Astrocyte (in vitro differentiated cells and primary cell): ENCODE measurements at regions not wholly inside any gene's neighbourhood (a gene's known extent, or its start where the extent isn't known, plus 50 kb on each side); places are given as distances from the start of the nearest gene placed in this dataset.

Source experiments
- DNase-seq: peaks from one replicate; pipeline ENCODE4 v3.0.0-alpha.2; 2010; ENCODE audit warnings: low read depth
- FAIRE-seq: peaks from 2 replicates; lab custom pipeline; 2011; peaks lifted over from hg19 to GRCh38; lab: Jason Lieb, UNC
- H2AFZ ChIP-seq: 2 replicates; pipeline ENCODE4 v1.6.0; 2012; ENCODE audit warnings: low read depth, low read length, inconsistent platforms
- H3K27ac ChIP-seq: 2 replicates; pipeline ENCODE4 v1.5.1; 2011; ENCODE audit warnings: low read depth, low read length, inconsistent platforms
- H3K27me3 ChIP-seq: 2 replicates; pipeline ENCODE4 v1.6.0; 2011; ENCODE audit warnings: low read length, inconsistent platforms; ENCODE audit not compliant: insufficient read depth
- H3K36me3 ChIP-seq: 2 replicates; pipeline ENCODE4 v1.5.1; 2011; ENCODE audit warnings: low read length, inconsistent platforms; ENCODE audit not compliant: insufficient read depth
- H3K4me1 ChIP-seq: 2 replicates; pipeline ENCODE4 v1.5.1; 2011; ENCODE audit warnings: low read length, inconsistent platforms; ENCODE audit not compliant: insufficient read depth
- H3K4me2 ChIP-seq: 2 replicates; pipeline ENCODE4 v1.6.0; 2012; ENCODE audit warnings: low read length, inconsistent platforms
- H3K4me3 ChIP-seq: 2 replicates; pipeline ENCODE4 v1.5.1; 2011; ENCODE audit warnings: low read depth, mild to moderate bottlenecking, low read length, inconsistent platforms; ENCODE audit not compliant: insufficient read depth
- H3K79me2 ChIP-seq: 2 replicates; pipeline ENCODE4 v1.6.0; 2012; ENCODE audit warnings: mild to moderate bottlenecking, low read length, inconsistent platforms; ENCODE audit not compliant: insufficient read depth
- H3K9ac ChIP-seq: 2 replicates; pipeline ENCODE4 v1.6.0; 2012; ENCODE audit warnings: mild to moderate bottlenecking, low read length, inconsistent platforms
- H3K9me3 ChIP-seq: 2 replicates; pipeline ENCODE4 v1.5.1; 2012; ENCODE audit warnings: low read depth, mild to moderate bottlenecking, low read length, inconsistent platforms; ENCODE audit not compliant: insufficient read depth
- H4K20me1 ChIP-seq: 2 replicates; pipeline ENCODE4 v1.6.0; 2012; ENCODE audit warnings: low read length, inconsistent platforms; ENCODE audit not compliant: insufficient read depth
- H3K27ac Mint-ChIP-seq: one replicate; pipeline ENCODE4 v1.8.0; 2021; ENCODE audit warnings: mild to moderate bottlenecking, mixed read lengths; ENCODE audit not compliant: unreplicated experiment
- H3K27me3 Mint-ChIP-seq: one replicate; pipeline ENCODE4 v1.8.0; 2021; ENCODE audit warnings: low read depth, mixed read lengths; ENCODE audit not compliant: unreplicated experiment
- H3K36me3 Mint-ChIP-seq: one replicate; pipeline ENCODE4 v1.8.0; 2021; ENCODE audit warnings: low read depth, mixed read lengths; ENCODE audit not compliant: unreplicated experiment
- H3K4me1 Mint-ChIP-seq: one replicate; pipeline ENCODE4 v1.8.0; 2021; ENCODE audit warnings: low read depth, mixed read lengths; ENCODE audit not compliant: unreplicated experiment
- H3K4me3 Mint-ChIP-seq: one replicate; pipeline ENCODE4 v1.8.0; 2021; ENCODE audit warnings: mild to moderate bottlenecking, moderate library complexity, mixed read lengths; ENCODE audit not compliant: unreplicated experiment
- H3K9me3 Mint-ChIP-seq: one replicate; pipeline ENCODE4 v1.8.0; 2021; ENCODE audit warnings: mild to moderate bottlenecking, mixed read lengths; ENCODE audit not compliant: unreplicated experiment
- CTCF ChIP-seq: IDR thresholded peaks from 2 replicates; pipeline ENCODE4 v1.5.1; 2011; ENCODE audit warnings: low read depth, mild to moderate bottlenecking, inconsistent platforms, low read length, moderate library complexity; ENCODE audit not compliant: insufficient read depth
- EZH2 ChIP-seq: IDR thresholded peaks from 2 replicates; pipeline ENCODE4 v1.6.1; 2012; ENCODE audit warnings: mild to moderate bottlenecking, low read length, inconsistent platforms; ENCODE audit not compliant: insufficient read depth

GRCh38 chr13:111008351-111008750, 93.5 kb upstream of the ANKRD10 start:
- DNase-seq (no peak), FAIRE-seq (no peak)
- Histone ChIP-seq H3K36me3 (no peaks in the 10 kb centered on the region), H3K27ac (no peak overlapping the region), H3K4me3 (no peak overlapping the region), H3K79me2 (no peaks in the 10 kb centered on the region), H3K9ac (no peak overlapping the region), H3K4me1 (peaks cover 23% of the 10 kb centered on the region), H3K27me3 (no peaks in the 10 kb centered on the region), H3K4me2 (no peak overlapping the region), H3K9me3 (no peaks in the 10 kb centered on the region), H4K20me1 (no peaks in the 10 kb centered on the region), H2AFZ (no peak overlapping the region)
- peaks cover 22% of the 10 kb centered on the region for H3K4me1 Mint-ChIP-seq
- no peak overlapping the region for H3K4me3 Mint-ChIP-seq
- no peaks in the 10 kb centered on the region for H3K36me3 Mint-ChIP-seq
- no peak for TF ChIP-seq EZH2
- TF ChIP-seq CTCF, result no peak
- peaks cover 3% of the 10 kb centered on the region for H3K9me3 Mint-ChIP-seq
- H3K27ac Mint-ChIP-seq, result no peak overlapping the region
- peaks cover 6% of the 10 kb centered on the region for H3K27me3 Mint-ChIP-seq

GRCh38 chr13:111007209-111007608, 92.3 kb upstream of the ANKRD10 start:
- Histone ChIP-seq H3K4me1 (peaks cover 23% of the 10 kb centered on the region), H4K20me1 (no peaks in the 10 kb centered on the region), H3K9ac (peak overlapping the region; percentile 67), H3K27me3 (no peaks in the 10 kb centered on the region), H3K36me3 (no peaks in the 10 kb centered on the region), H3K4me3 (no peak overlapping the region), H3K4me2 (peak overlapping the region; percentile 55), H3K79me2 (no peaks in the 10 kb centered on the region), H3K9me3 (no peaks in the 10 kb centered on the region), H3K27ac (peak overlapping the region; percentile 83), H2AFZ (peak overlapping the region; percentile 73)
- FAIRE-seq (no peak), DNase-seq (no peak)
- Mint-ChIP-seq H3K36me3 (no peaks in the 10 kb centered on the region), H3K4me1 (peaks cover 22% of the 10 kb centered on the region), H3K27me3 (peaks cover 6% of the 10 kb centered on the region), H3K4me3 (no peak overlapping the region), H3K27ac (peak overlapping the region; percentile 92), H3K9me3 (peaks cover 3% of the 10 kb centered on the region)
- TF ChIP-seq CTCF (no peak), EZH2 (no peak)

GRCh38 chr13:111006506-111007031, 91.7 kb upstream of the ANKRD10 start:
- H3K4me1 Mint-ChIP-seq, result peaks cover 22% of the 10 kb centered on the region
- Histone ChIP-seq H3K4me1 (peaks cover 23% of the 10 kb centered on the region), H4K20me1 (no peaks in the 10 kb centered on the region), H3K79me2 (no peaks in the 10 kb centered on the region), H2AFZ (peak overlapping the region; percentile 73), H3K9me3 (no peaks in the 10 kb centered on the region), H3K27me3 (no peaks in the 10 kb centered on the region), H3K4me2 (peak overlapping the region; percentile 55), H3K9ac (peak overlapping the region; percentile 67), H3K36me3 (no peaks in the 10 kb centered on the region), H3K27ac (peak overlapping the region; percentile 83), H3K4me3 (no peak overlapping the region)
- H3K4me3 Mint-ChIP-seq, result peak overlapping the region; percentile 30
- peak; percentile 93 for DNase-seq
- no peak for TF ChIP-seq CTCF
- no peak for TF ChIP-seq EZH2
- H3K27ac Mint-ChIP-seq, result peak overlapping the region; percentile 92
- H3K9me3 Mint-ChIP-seq, result peaks cover 3% of the 10 kb centered on the region
- no peaks in the 10 kb centered on the region for H3K36me3 Mint-ChIP-seq
- peaks cover 4% of the 10 kb centered on the region for H3K27me3 Mint-ChIP-seq
- FAIRE-seq, result no peak
